Ovary (tissue), 7 donors: ENCODE measurements at regions not wholly inside any gene's neighbourhood (a gene's known extent, or its start where the extent isn't known, plus 50 kb on each side); places are given as distances from the start of the nearest gene placed in this dataset.

Experiments
- DNase-seq, 5 donors: peaks; one replicate each; pipeline ENCODE4 v3.0.0-alpha.2; 2019 to 2020
- H3K27ac ChIP-seq, 2 donors: fragments of 200-600 bp; one replicate each; pipeline versions ENCODE4 v1.5.1 to v1.8.0; 2019 to 2022
- H3K27me3 ChIP-seq: fragments of 200-600 bp; one replicate; pipeline ENCODE4 v1.8.0; 2022
- H3K36me3 ChIP-seq: fragments of 200-600 bp; sonication (generic); one replicate; pipeline ENCODE4 v1.5.1; 2019
- H3K4me1 ChIP-seq: one replicate; pipeline ENCODE4 v1.8.1; 2013; ENCODE audit warnings: mild to moderate bottlenecking, moderate library complexity; ENCODE audit not compliant: insufficient read depth
- H3K4me3 ChIP-seq: fragments of 200-600 bp; sonication (generic); one replicate; pipeline ENCODE4 v1.5.1; 2017
- H3K9me3 ChIP-seq, 2 donors: fragments of 200-600 bp in 1 of 2; sonication (generic) in 1 of 2; one replicate each; pipeline versions ENCODE4 v1.5.1 to v1.8.1; 2013 to 2019; ENCODE audit warnings: mild to moderate bottlenecking in 1 of 2, moderate library complexity in 1 of 2
- CTCF ChIP-seq, 3 donors: fragments of 450-650 bp in 2 of 3; fragments of 200-600 bp in 1 of 3; IDR thresholded peaks; one replicate each; pipeline versions ENCODE4 v1.5.1 to v1.8.0; 2016 to 2022; ENCODE audit warnings: antibody characterized with exemption in 3 of 3, mild to moderate bottlenecking in 1 of 3
- EP300 ChIP-seq: sonication (generic); formaldehyde crosslinking; IDR thresholded peaks from one replicate; pipeline ENCODE4 v1.6.1; 2017; ENCODE audit warnings: antibody characterized with exemption
- POLR2A ChIP-seq: fragments of 450-650 bp; IDR thresholded peaks from one replicate; pipeline ENCODE4 v1.6.1; 2017; ENCODE audit warnings: antibody characterized with exemption, mild to moderate bottlenecking, moderate library complexity
- WGBS, 3 donors: extraction: QIAGEN DNeasy Blood & Tissue Kit in 1 of 3; methylation state at CpG; one replicate each; pipeline versions ENCODE4 v1.1.5 to v1.1.7; 2013 to 2017; 5-methylcytosine and 5-hydroxymethylcytosine counted together
- intact Hi-C, 4 donors: fragments of 100-400 bp; cut with DNase I; formaldehyde crosslinking; loops; one replicate each; pipeline versions ENCODE4 v1.11.0 to v1.15.1; 2022 to 2023
- donor health status: DM: no; HTN: no; CAD: no; lungs with moderate emphysema.
- donor health status: DM: no; HTN: no; CAD: no.
- donor health status: Bipolar disorder and iron deficiency.
- donor health status: DM: no; HTN: no; CAD: no.
- donor health status: DM: yes; HTN: yes; CAD: no.

GRCh38 chr1:5304702-5305101 lies 650.3 kb downstream of the AJAP1 start:
- TF ChIP-seq CTCF (IDR thresholded peaks at IDR 0.05) (no peak), EP300 (no peak), POLR2A (no peak)
- no peaks in the 10 kb centered on the region for H3K27me3 ChIP-seq
- 75 to 84% (median 77%) methylated on average over 6 of the region's 6 CpGs for WGBS, 3 donors
- DNase-seq = no peak
- no peaks in the 10 kb centered on the region for H3K4me1 ChIP-seq
- intact Hi-C loops = no loop called here
- H3K27ac ChIP-seq = no peak overlapping the region
- no peaks in the 10 kb centered on the region for H3K9me3 ChIP-seq
- H3K4me3 ChIP-seq = no peak overlapping the region
- no peaks in the 10 kb centered on the region for H3K36me3 ChIP-seq

DNA sequence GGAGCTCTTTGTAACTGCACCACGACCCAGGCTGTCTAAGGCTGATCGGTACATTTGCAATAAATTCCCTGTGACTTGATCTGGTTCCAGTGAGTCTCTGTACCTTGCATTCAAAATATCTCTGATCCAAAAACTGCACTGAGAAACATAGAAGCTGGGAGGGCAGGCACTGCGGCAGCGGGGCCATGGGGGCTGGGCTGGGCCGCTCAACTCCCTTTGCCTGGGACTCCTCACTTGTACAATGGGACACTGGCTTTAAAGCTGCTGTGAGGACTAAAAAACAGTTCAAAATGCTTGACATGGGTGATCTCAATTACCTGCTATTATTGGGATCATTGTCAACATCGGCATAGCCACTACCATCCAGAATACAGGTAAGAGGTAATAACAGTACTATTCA lies 644.0 kb downstream of the AJAP1 start:
- Histone ChIP-seq H3K27me3 (no peaks in the 10 kb centered on the region), H3K4me1 (no peaks in the 10 kb centered on the region), H3K27ac (no peak overlapping the region), H3K36me3 (no peaks in the 10 kb centered on the region), H3K4me3 (no peak overlapping the region), H3K9me3 (no peaks in the 10 kb centered on the region)
- intact Hi-C loops = no loop called here
- DNase-seq = no peak
- WGBS, 3 donors = 89 to 92% (median 90%) methylated on average over 6 of the region's 6 CpGs
- no peak for TF ChIP-seq EP300

DNA sequence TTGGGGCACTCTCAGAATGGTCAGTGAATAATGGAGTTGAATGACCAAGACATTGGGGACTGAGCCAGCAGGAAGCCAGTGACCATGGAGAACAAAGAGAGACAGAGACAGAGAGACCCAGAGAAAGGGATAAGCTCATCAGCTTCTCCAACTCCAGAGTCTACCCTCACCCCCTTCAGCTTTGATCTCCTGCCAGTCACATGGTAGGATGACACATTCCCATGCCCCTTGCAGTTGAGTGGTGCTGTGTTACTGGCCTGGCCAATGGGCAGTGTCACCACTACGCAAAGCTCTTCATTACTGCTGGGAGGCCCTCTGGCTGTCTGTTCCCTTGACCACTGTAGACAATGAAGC lies 643.5 kb downstream of the AJAP1 start:
- 50 to 94% (median 78%) methylated on average over 1 of the region's 1 CpG for WGBS, 3 donors

DNA sequence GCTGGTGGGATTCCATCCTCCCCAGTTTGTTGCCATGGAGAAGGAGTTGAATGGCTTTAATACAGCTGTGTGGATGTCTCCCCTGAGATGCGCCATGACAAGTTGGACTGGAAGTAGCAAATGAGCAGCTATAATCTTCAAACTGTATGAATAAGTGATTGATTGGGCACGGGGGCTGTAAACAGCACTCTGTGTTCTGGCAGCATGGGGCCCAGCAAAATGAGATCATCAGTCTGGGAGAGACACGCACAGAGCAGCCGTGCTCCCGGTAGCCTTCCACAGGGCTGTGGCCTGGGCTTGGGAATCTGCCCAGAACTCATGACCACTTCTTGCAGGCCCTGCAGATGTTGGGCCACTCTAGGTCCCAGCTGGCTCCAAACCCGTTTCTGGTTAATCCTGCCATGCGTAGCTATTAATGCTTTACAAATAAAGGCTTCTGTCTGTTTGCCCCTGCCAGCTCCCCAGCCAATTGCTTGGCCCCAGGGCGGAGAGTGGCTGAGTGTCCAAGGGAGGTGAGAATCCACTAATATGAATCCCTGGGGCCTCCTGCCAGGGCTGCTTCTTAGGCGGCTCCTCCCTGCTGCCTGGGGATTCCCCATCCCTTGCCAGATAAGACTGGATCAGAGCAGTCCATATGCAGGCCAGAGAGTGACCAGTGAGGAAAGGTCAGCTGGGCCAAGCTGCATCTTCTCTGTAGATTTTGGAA lies 642.9 kb downstream of the AJAP1 start:
- Histone ChIP-seq H3K9me3 (no peaks in the 10 kb centered on the region), H3K4me1 (no peaks in the 10 kb centered on the region), H3K27me3 (no peaks in the 10 kb centered on the region), H3K36me3 (no peaks in the 10 kb centered on the region), H3K4me3 (no peak overlapping the region), H3K27ac (no peak overlapping the region)
- 35 to 60% (median 39%) methylated on average over 9 of the region's 9 CpGs for WGBS, 3 donors
- peak in 3 of 5 donors; percentile 31 to 62 (median 58) for DNase-seq
- TF ChIP-seq POLR2A (no peak), EP300 (no peak), CTCF (IDR thresholded peaks at IDR 0.05) (no peak)
- intact Hi-C loops = no loop called here

More for the DNA sequence above, 643.5 kb downstream of the AJAP1 start:
- H3K4me3 ChIP-seq = no peak overlapping the region
- H3K27ac ChIP-seq = no peak overlapping the region
- H3K4me1 ChIP-seq = no peaks in the 10 kb centered on the region
- intact Hi-C loops = no loop called here
- H3K9me3 ChIP-seq = no peaks in the 10 kb centered on the region
- no peaks in the 10 kb centered on the region for H3K27me3 ChIP-seq
- TF ChIP-seq EP300 (no peak), CTCF (IDR thresholded peaks at IDR 0.05) (no peak), POLR2A (no peak)
- DNase-seq = no peak
- H3K36me3 ChIP-seq = no peaks in the 10 kb centered on the region

GRCh38 chr1:5296557-5297179 lies 642.3 kb downstream of the AJAP1 start:
- WGBS, 3 donors = 31 to 42% (median 33%) methylated on average over 18 of the region's 18 CpGs
- H3K36me3 ChIP-seq = no peaks in the 10 kb centered on the region
- no peak for DNase-seq
- H3K4me3 ChIP-seq = no peak overlapping the region
- H3K27me3 ChIP-seq = no peaks in the 10 kb centered on the region
- intact Hi-C loops = no loop called here
- TF ChIP-seq CTCF (IDR thresholded peaks at IDR 0.05) = no peak
- TF ChIP-seq POLR2A = no peak
- no peaks in the 10 kb centered on the region for H3K4me1 ChIP-seq
- H3K9me3 ChIP-seq = no peaks in the 10 kb centered on the region
- no peak overlapping the region for H3K27ac ChIP-seq
